ENCODE measurements at regions not wholly inside any gene's neighbourhood (a gene's known extent, or its start where the extent isn't known, plus 50 kb on each side); places are given as distances from the start of the nearest gene placed in this dataset.

DNA sequence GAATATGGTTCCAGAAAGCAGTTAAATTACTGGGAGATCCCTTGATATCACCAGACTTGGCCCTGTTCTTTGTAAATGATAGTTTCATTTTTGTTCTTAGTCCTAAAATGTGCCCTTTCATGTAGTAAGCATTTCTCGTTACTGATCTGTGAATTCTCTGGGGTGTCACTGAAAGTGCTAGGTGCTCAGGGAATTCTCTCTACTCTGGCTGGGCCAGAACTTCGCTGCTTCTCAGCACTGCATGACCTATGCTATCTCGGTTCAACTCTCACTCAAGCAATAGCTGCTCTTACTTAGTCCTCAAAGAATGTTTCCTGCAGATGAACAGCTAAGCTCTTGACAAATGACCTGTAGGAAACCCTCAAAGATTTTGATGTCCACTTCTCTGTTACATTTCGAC, 1144.3 kb downstream of the ADGRL3 start:
- Histone ChIP-seq H3K27me3 (ENCODE audit: low read depth, low read length) (no peaks in the 10 kb centered on the region), H3K36me3 (ENCODE audit: control insufficient read depth in 1 of 2, insufficient read depth in 2 of 2, low read length in 2 of 2) (no peaks in the 10 kb centered on the region), H3K9me3 (ENCODE audit: control insufficient read depth in 1 of 2, low read length in 2 of 2) (peaks cover 0 to 17% of the 10 kb centered on the region in 2 donors), H3K4me1 (ENCODE audit: control insufficient read depth in 1 of 2, insufficient read depth in 2 of 2, low read length in 2 of 2) (no peaks in the 10 kb centered on the region), H3K4me3 (ENCODE audit: low read depth in 1 of 2, low read length in 2 of 2) (no peak overlapping the region), H3K27ac (ENCODE audit: low read length) (no peak overlapping the region)

DNA sequence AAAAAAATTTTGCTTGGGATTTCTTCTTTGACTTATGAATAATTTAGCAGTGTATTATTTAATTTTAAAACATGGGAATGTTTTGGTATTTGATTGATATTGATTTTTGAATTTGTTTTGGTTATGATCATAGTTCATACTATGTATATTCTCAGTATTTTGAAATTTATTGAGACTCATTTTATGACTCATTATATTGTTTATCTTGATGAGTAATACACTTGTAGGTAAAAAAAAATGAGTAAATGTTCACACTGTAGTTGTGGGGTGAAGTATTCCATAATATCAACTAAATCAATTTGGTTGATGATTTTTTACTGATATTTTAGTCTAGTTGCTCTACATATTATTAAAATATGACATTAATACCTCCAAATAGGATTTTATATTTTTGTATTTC, 1142.2 kb downstream of the ADGRL3 start:
- H3K27me3 ChIP-seq (ENCODE audit: low read depth, low read length): no peaks in the 10 kb centered on the region
- H3K4me1 ChIP-seq (ENCODE audit: control insufficient read depth in 1 of 2, insufficient read depth in 2 of 2, low read length in 2 of 2): no peaks in the 10 kb centered on the region
- peaks cover 0 to 17% of the 10 kb centered on the region in 2 donors for H3K9me3 ChIP-seq (ENCODE audit: control insufficient read depth in 1 of 2, low read length in 2 of 2)
- no peak overlapping the region for H3K4me3 ChIP-seq (ENCODE audit: low read depth in 1 of 2, low read length in 2 of 2)
- no peak overlapping the region for H3K27ac ChIP-seq (ENCODE audit: low read length)
- H3K36me3 ChIP-seq (ENCODE audit: control insufficient read depth in 1 of 2, insufficient read depth in 2 of 2, low read length in 2 of 2): no peaks in the 10 kb centered on the region

DNA sequence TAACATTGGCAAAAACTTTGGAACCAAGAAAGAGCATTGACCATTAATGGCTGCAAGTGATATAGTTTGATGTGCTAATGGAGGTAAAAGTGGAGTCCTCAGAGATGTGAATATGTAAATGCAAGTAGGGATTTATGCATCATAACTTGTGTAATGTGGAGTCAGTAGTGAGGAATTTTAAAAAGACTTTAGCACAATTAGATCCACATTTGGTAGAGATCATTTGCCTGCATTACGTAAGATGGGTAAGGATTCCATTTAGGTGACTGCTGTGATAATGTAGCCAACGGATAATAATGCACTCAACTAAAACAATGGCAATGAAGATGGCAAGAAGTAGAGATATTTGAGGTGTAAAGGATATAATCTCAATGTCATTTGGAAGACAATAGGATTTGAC, 1128.4 kb downstream of the ADGRL3 start:
- Histone ChIP-seq H3K9me3 (ENCODE audit: control insufficient read depth in 1 of 2, low read length in 2 of 2) (peaks cover 0 to 2% of the 10 kb centered on the region in 2 donors), H3K4me3 (ENCODE audit: low read depth in 1 of 2, low read length in 2 of 2) (no peak overlapping the region), H3K27ac (ENCODE audit: low read length) (no peak overlapping the region), H3K4me1 (ENCODE audit: control insufficient read depth in 1 of 2, insufficient read depth in 2 of 2, low read length in 2 of 2) (no peaks in the 10 kb centered on the region), H3K27me3 (ENCODE audit: low read depth, low read length) (no peaks in the 10 kb centered on the region), H3K36me3 (ENCODE audit: control insufficient read depth in 1 of 2, insufficient read depth in 2 of 2, low read length in 2 of 2) (no peaks in the 10 kb centered on the region)

DNA sequence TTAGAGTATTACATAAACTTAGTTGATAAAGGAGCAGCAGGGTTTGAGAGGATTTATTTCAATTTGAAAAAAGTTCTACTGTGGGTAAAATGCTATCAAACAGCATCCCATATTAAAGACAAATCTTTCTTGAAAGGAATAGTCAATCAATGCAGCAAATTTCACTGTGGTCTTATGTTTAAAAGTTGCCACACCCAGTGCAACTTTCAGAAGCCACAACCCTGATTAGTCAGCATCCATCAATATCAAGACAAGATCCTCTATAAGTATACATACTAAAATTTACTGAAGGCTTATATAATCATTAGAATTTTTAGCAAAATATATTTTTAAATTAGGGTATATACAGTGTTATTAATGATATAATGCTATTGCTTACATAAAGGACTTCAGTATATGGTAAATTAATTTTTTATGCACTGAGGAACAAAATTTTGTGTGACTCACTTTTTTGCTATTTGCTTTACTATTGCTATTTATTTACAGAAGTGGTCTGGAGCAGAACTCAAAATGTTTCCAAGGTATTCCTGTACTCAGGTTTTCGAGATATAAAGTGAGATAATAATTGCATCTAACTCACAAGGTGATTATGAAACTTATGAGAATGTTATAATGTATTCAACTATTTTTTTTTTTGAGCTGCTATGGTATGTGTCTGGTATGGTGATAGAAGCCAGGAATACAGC, 1127.6 kb downstream of the ADGRL3 start:
- H3K27me3 ChIP-seq (ENCODE audit: low read depth, low read length): no peaks in the 10 kb centered on the region
- H3K27ac ChIP-seq (ENCODE audit: low read length): no peak overlapping the region

DNA sequence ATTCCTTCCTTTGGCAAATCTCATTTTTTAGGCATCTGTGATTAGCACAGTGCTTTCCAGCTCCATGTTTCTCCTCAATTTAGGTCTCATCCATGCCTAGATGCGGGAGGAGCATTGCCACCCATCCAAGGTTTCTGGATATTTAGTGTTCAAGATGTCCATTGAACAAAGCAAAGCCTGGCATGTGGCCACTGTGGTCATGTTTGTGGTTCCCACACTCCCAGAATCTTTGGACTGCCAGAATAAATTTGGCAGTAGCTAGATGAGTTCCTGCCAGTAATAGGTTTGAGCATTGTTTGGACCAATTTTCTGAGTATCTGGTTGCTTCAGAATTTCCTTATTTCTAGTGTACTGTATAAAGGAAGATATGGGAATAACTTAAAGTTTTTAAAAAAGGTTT, 1124.1 kb downstream of the ADGRL3 start:
- no peaks in the 10 kb centered on the region for H3K9me3 ChIP-seq (ENCODE audit: control insufficient read depth in 1 of 2, low read length in 2 of 2)
- H3K27me3 ChIP-seq (ENCODE audit: low read depth, low read length): no peaks in the 10 kb centered on the region
- no peak overlapping the region for H3K27ac ChIP-seq (ENCODE audit: low read length)
- H3K4me1 ChIP-seq (ENCODE audit: control insufficient read depth in 1 of 2, insufficient read depth in 2 of 2, low read length in 2 of 2): no peaks in the 10 kb centered on the region
- H3K36me3 ChIP-seq (ENCODE audit: control insufficient read depth in 1 of 2, insufficient read depth in 2 of 2, low read length in 2 of 2): no peaks in the 10 kb centered on the region
- no peak overlapping the region for H3K4me3 ChIP-seq (ENCODE audit: low read depth in 1 of 2, low read length in 2 of 2)

More for the DNA sequence above, 1127.6 kb downstream of the ADGRL3 start:
- peaks cover 0 to 2% of the 10 kb centered on the region in 2 donors for H3K9me3 ChIP-seq (ENCODE audit: control insufficient read depth in 1 of 2, low read length in 2 of 2)
- H3K36me3 ChIP-seq (ENCODE audit: control insufficient read depth in 1 of 2, insufficient read depth in 2 of 2, low read length in 2 of 2): no peaks in the 10 kb centered on the region
- H3K4me3 ChIP-seq (ENCODE audit: low read depth in 1 of 2, low read length in 2 of 2): no peak overlapping the region
- no peaks in the 10 kb centered on the region for H3K4me1 ChIP-seq (ENCODE audit: control insufficient read depth in 1 of 2, insufficient read depth in 2 of 2, low read length in 2 of 2)

DNA sequence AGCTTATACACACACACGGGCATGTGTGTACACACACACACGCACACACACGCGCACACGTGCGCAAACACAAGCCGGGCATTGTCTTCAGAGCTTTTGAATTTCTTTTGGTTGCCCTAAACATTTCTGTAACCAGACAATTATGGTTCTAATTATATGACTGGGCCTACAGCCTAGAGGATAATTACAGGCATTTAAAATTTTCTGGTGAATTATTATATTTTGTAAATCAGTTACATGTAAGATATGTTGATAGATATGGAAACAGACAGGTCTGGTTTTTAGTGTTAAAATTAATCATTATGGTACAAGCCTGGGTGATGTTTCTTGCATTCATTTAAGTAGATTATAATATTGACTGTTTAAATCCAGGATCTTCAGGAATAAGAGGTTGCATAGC, 1120.5 kb downstream of the ADGRL3 start:
- H3K4me3 ChIP-seq (ENCODE audit: low read depth in 1 of 2, low read length in 2 of 2): no peak overlapping the region
- H3K27me3 ChIP-seq (ENCODE audit: low read depth, low read length): no peaks in the 10 kb centered on the region
- H3K27ac ChIP-seq (ENCODE audit: low read length): no peak overlapping the region
- H3K36me3 ChIP-seq (ENCODE audit: control insufficient read depth in 1 of 2, insufficient read depth in 2 of 2, low read length in 2 of 2): no peaks in the 10 kb centered on the region
- H3K9me3 ChIP-seq (ENCODE audit: control insufficient read depth in 1 of 2, low read length in 2 of 2): peaks cover 0 to 4% of the 10 kb centered on the region in 2 donors
- no peaks in the 10 kb centered on the region for H3K4me1 ChIP-seq (ENCODE audit: control insufficient read depth in 1 of 2, insufficient read depth in 2 of 2, low read length in 2 of 2)

DNA sequence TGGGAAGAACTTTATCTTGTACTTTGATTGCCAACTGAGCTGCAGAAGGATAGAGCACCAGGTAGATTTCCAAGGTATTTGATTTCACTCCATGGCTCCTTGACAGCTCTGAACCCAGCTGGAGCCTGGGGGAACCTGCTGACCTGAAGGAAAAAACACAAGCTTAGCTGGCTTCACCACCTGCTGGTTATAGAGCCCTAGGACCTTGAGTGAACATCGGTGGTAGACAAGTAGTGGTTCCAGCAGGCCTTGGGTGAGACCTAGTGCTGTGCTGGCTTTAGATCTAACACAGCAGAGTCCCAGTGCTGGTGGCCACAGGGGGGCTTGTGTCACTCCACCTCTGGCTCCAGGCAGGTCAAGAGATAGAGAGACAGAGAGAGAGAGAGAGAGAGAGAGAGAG, 1102.6 kb downstream of the ADGRL3 start:
- no peaks in the 10 kb centered on the region for H3K27me3 ChIP-seq (ENCODE audit: low read depth, low read length)
- H3K9me3 ChIP-seq (ENCODE audit: control insufficient read depth in 1 of 2, low read length in 2 of 2): peaks cover 3 to 14% of the 10 kb centered on the region in 2 donors
- no peak overlapping the region for H3K27ac ChIP-seq (ENCODE audit: low read length)
- H3K4me3 ChIP-seq (ENCODE audit: low read depth in 1 of 2, low read length in 2 of 2): no peak overlapping the region
- no peaks in the 10 kb centered on the region for H3K36me3 ChIP-seq (ENCODE audit: control insufficient read depth in 1 of 2, insufficient read depth in 2 of 2, low read length in 2 of 2)
- no peaks in the 10 kb centered on the region for H3K4me1 ChIP-seq (ENCODE audit: control insufficient read depth in 1 of 2, insufficient read depth in 2 of 2, low read length in 2 of 2)

DNA sequence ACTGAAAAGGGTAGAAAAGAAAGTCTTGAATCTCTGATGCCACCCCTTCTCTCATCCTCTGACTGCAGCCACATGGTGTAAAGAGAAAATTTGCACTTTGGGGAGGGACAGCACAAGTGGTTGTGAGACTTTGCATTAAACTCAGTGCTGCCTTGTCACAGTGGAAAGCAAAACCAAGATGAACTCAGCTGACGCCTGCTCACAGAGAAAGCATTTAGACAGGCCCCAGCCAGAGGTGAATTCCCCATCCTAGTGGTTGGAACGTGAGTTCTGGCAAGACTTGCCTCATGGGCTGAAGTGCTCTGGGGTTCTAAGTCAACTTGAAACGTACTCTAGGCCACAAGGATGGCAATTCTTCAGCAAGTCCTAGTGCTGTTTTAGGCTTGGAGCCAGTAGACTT, 1101.4 kb downstream of the ADGRL3 start:
- Histone ChIP-seq H3K27ac (ENCODE audit: low read length) (no peak overlapping the region), H3K27me3 (ENCODE audit: low read depth, low read length) (no peaks in the 10 kb centered on the region), H3K36me3 (ENCODE audit: control insufficient read depth in 1 of 2, insufficient read depth in 2 of 2, low read length in 2 of 2) (no peaks in the 10 kb centered on the region), H3K4me3 (ENCODE audit: low read depth in 1 of 2, low read length in 2 of 2) (no peak overlapping the region), H3K9me3 (ENCODE audit: control insufficient read depth in 1 of 2, low read length in 2 of 2) (peaks cover 0 to 7% of the 10 kb centered on the region in 2 donors), H3K4me1 (ENCODE audit: control insufficient read depth in 1 of 2, insufficient read depth in 2 of 2, low read length in 2 of 2) (no peaks in the 10 kb centered on the region)

DNA sequence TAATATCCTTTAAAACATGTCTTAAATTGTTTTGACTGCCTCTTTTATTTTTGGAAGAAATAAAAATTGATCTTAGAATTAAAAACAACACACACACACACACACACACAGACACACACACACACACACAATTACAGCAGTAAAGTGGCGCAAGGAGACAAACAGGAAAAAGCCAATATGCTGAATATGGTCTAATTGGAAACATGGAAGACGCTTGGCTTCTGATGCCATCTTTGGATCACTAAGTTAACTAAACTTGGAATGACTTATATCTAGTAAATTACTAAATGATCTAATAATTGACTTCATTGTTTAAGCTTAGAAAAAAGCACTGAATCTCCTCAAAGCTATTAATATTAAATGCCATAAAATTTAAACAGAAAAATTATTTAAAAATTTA, 1093.4 kb downstream of the ADGRL3 start:
- no peaks in the 10 kb centered on the region for H3K36me3 ChIP-seq (ENCODE audit: control insufficient read depth in 1 of 2, insufficient read depth in 2 of 2, low read length in 2 of 2)
- H3K4me1 ChIP-seq (ENCODE audit: control insufficient read depth in 1 of 2, insufficient read depth in 2 of 2, low read length in 2 of 2): no peaks in the 10 kb centered on the region
- H3K27me3 ChIP-seq (ENCODE audit: low read depth, low read length): no peaks in the 10 kb centered on the region
- no peak overlapping the region for H3K27ac ChIP-seq (ENCODE audit: low read length)
- H3K4me3 ChIP-seq (ENCODE audit: low read depth in 1 of 2, low read length in 2 of 2): no peak overlapping the region
- H3K9me3 ChIP-seq (ENCODE audit: control insufficient read depth in 1 of 2, low read length in 2 of 2): no peaks in the 10 kb centered on the region

DNA sequence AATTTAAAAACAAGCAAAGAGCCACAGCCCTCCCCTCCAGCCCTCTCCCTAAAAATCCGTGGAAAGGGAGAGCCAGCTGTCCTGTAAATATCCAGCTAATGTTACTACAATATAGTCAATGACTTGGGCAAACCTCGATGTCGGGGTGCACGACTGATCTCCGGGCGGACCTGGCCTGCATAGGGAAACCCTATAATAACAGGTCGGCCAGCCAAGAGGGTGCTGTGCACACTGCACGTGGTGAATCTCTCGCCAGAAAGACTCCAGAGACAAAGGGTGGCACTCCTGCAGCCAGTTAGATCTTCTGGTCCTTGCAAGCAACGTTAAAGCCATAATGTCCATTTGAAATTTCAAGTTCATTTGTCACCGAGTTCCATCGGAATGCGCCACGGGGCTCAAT, 1092.8 kb downstream of the ADGRL3 start:
- no peaks in the 10 kb centered on the region for H3K27me3 ChIP-seq (ENCODE audit: low read depth, low read length)
- H3K4me1 ChIP-seq (ENCODE audit: control insufficient read depth in 1 of 2, insufficient read depth in 2 of 2, low read length in 2 of 2): no peaks in the 10 kb centered on the region
- no peaks in the 10 kb centered on the region for H3K36me3 ChIP-seq (ENCODE audit: control insufficient read depth in 1 of 2, insufficient read depth in 2 of 2, low read length in 2 of 2)
- H3K27ac ChIP-seq (ENCODE audit: low read length): no peak overlapping the region
- no peaks in the 10 kb centered on the region for H3K9me3 ChIP-seq (ENCODE audit: control insufficient read depth in 1 of 2, low read length in 2 of 2)
- H3K4me3 ChIP-seq (ENCODE audit: low read depth in 1 of 2, low read length in 2 of 2): no peak overlapping the region

DNA sequence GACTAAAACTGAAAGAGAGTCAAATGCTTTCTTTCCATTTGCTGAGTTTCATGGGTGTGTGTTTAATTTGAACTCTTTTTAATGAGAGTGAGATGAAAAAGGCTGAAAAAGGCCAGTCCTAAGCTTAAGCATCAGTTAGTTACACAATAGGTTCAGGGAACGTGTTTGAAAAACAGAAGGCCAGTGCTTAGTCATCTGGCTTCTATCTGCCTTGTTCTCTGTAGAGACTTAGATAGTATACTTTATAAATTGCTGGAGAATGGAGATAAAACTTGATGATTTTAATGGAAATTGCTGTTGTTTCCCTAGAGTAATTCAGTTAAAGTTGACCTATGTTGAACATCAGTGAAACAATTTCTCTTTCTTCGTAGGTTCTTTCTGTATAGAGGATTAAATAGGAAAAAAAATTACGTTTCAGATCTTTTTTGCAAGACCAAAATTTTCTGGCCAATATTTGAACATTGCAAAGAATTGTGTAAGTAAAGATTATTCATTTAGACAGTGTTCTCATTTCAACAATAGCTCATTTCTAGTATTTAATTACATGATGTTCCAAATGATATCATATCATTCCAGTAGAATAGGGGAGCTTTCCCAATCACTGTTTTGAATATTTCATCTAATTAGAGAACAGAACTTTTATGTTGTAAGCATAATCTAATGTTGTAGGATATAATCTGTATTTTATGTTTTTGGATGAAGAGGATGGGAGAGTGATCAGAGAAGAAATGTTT, 1088.8 kb downstream of the ADGRL3 start:
- no peaks in the 10 kb centered on the region for H3K4me1 ChIP-seq (ENCODE audit: control insufficient read depth in 1 of 2, insufficient read depth in 2 of 2, low read length in 2 of 2)
- H3K27ac ChIP-seq (ENCODE audit: low read length): no peak overlapping the region
- H3K9me3 ChIP-seq (ENCODE audit: control insufficient read depth in 1 of 2, low read length in 2 of 2): no peaks in the 10 kb centered on the region
- H3K36me3 ChIP-seq (ENCODE audit: control insufficient read depth in 1 of 2, insufficient read depth in 2 of 2, low read length in 2 of 2): no peaks in the 10 kb centered on the region
- no peaks in the 10 kb centered on the region for H3K27me3 ChIP-seq (ENCODE audit: low read depth, low read length)
- no peak overlapping the region for H3K4me3 ChIP-seq (ENCODE audit: low read depth in 1 of 2, low read length in 2 of 2)

DNA sequence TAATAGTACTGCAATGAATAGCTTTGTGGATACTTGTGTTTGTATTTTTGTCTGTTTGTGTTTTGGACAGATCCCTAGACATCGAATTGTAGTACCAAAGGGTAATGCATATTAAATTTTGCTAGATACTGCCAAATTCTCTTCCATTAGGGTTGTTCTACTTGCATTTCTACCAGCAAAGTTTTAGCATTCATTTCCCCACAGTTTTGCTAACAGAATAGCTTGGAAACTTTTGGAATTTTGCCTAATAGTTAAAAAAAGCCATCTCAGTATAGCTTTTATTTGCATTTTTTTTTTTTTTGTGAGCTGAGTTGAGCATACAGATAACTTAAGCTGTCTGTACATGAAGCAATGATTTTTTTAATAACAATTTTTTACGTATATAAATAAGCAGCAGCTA, 1084.9 kb downstream of the ADGRL3 start:
- Histone ChIP-seq H3K4me1 (ENCODE audit: control insufficient read depth in 1 of 2, insufficient read depth in 2 of 2, low read length in 2 of 2) (no peaks in the 10 kb centered on the region), H3K36me3 (ENCODE audit: control insufficient read depth in 1 of 2, insufficient read depth in 2 of 2, low read length in 2 of 2) (no peaks in the 10 kb centered on the region), H3K27ac (ENCODE audit: low read length) (no peak overlapping the region), H3K4me3 (ENCODE audit: low read depth in 1 of 2, low read length in 2 of 2) (no peak overlapping the region), H3K9me3 (ENCODE audit: control insufficient read depth in 1 of 2, low read length in 2 of 2) (no peaks in the 10 kb centered on the region), H3K27me3 (ENCODE audit: low read depth, low read length) (no peaks in the 10 kb centered on the region)

All from muscle layer of duodenum (tissue), 2 donors.